ENCODE measurements at regions not wholly inside any gene's neighbourhood (a gene's known extent, or its start where the extent isn't known, plus 50 kb on each side); places are given as distances from the start of the nearest gene placed in this dataset.

- TF ChIP-seq, protein P1, sequence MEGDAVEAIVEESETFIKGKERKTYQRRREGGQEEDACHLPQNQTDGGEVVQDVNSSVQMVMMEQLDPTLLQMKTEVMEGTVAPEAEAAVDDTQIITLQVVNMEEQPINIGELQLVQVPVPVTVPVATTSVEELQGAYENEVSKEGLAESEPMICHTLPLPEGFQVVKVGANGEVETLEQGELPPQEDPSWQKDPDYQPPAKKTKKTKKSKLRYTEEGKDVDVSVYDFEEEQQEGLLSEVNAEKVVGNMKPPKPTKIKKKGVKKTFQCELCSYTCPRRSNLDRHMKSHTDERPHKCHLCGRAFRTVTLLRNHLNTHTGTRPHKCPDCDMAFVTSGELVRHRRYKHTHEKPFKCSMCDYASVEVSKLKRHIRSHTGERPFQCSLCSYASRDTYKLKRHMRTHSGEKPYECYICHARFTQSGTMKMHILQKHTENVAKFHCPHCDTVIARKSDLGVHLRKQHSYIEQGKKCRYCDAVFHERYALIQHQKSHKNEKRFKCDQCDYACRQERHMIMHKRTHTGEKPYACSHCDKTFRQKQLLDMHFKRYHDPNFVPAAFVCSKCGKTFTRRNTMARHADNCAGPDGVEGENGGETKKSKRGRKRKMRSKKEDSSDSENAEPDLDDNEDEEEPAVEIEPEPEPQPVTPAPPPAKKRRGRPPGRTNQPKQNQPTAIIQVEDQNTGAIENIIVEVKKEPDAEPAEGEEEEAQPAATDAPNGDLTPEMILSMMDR (IDR thresholded peaks at IDR 0.05; ENCODE audit: low read depth, low read length, poor library complexity, severe bottlenecking), result no peak
- no peak for TF ChIP-seq EZH2phosphoT487 (IDR thresholded peaks at IDR 0.05; ENCODE audit: borderline replicate concordance, low read length)
Measured at GRCh38 chr9:120100595-120100994, 479.4 kb downstream of the CDK5RAP2 start.

Data from DOHH2 (cell line).